ENCODE measurements at regions not wholly inside any gene's neighbourhood (a gene's known extent, or its start where the extent isn't known, plus 50 kb on each side); places are given as distances from the start of the nearest gene placed in this dataset.

DNA sequence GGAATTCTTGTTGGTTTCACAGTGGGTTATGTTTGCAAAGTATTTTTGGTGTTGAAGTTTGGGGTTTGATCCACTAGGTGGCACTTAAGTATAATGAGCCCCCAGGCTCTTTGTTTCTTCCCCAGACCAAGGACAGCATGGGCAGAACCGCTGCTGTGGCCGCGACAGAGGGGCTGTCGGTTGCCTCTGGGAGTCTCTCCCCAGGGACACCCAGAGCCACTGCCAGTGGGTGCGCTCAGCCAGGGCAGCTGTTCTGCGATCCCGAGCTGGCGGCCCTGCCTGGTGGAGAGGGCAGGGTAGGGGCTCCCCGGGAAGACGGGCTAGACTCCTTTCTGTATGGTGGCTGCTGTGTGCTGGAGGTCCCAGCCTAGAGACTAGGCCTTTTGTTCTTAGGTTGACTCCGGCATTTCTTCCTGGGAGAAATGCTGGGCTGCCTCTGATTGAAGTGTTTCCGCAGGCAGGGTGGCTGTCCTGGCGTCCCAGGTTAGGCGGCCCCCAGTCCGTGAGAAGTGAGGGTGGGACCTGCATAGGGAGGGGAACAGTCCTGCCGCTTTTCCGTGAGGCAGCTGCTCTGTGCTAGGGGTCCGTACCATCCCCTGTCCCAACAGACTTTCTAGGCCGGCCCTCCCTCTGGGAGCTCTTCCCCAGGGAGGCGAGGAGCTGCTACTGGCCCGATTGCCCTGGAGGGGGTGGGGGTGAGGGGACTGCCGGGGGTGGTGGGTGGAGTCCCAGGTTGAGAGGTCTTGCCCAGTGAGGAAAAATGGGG is 253.1 kb upstream of the PELI2 start:
- TF ChIP-seq ZNF274 (IDR thresholded peaks at IDR 0.05; ENCODE audit: low read depth, low read length): no peak
- no peak overlapping the region for H3K4me3 ChIP-seq (ENCODE audit: low read length)

- H3K4me3 ChIP-seq (ENCODE audit: low read length): no peak overlapping the region
- no peak for TF ChIP-seq ZNF274 (IDR thresholded peaks at IDR 0.05; ENCODE audit: low read depth, low read length)
Observed at GRCh38 chr14:55867311-55867710, 250.9 kb upstream of the PELI2 start.

DNA sequence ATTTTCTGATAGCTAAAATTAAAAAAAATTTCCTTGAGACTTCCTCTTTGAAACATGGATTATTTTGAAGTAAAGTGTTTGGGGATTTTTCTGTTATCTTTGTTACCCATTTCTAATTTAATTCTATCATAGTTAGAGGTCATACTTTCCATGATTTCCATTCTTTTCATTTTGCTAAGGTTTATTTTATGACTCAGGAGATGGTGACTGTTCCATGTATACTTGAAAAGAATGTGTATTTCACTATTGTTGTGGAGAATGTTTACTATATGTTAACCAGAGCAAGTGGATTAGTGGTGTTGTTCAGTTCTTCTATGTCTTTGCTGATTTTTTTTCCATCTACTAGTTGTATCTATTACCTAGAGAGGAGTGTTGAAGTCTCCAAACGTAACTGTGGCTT is 250.5 kb upstream of the PELI2 start:
- TF ChIP-seq ZNF274 (IDR thresholded peaks at IDR 0.05; ENCODE audit: low read depth, low read length): no peak
- H3K4me3 ChIP-seq (ENCODE audit: low read length): no peak overlapping the region

GRCh38 chr14:55869397-55870049 is 248.7 kb upstream of the PELI2 start:
- H3K4me3 ChIP-seq (ENCODE audit: low read length): no peak overlapping the region
- no peak for TF ChIP-seq ZNF274 (IDR thresholded peaks at IDR 0.05; ENCODE audit: low read depth, low read length)

DNA sequence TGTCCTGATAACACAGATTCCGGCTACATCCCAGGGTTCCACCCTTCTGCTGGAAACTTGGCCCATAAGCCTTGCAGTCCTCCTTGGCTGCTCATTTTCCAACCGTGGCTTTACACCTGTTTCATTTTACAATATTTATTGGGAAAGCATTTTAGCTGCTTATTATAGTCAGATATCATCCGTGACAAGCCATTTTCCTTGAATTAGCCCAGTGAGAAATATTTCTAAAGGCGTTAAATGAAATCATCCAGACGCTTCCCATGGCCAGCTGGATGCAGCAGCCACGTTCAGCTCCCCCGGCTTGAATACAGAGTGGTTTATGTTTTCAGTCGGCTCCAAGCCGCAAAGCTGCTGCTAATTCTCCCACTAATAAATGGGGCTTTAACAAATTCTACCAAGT is 245.0 kb upstream of the PELI2 start:
- TF ChIP-seq ZNF274 (IDR thresholded peaks at IDR 0.05; ENCODE audit: low read depth, low read length): no peak
- no peak overlapping the region for H3K4me3 ChIP-seq (ENCODE audit: low read length)

- TF ChIP-seq ZNF274 (IDR thresholded peaks at IDR 0.05; ENCODE audit: low read depth, low read length): no peak
- no peak overlapping the region for H3K4me3 ChIP-seq (ENCODE audit: low read length)
Observed at GRCh38 chr14:55874785-55875184, 243.4 kb upstream of the PELI2 start.

DNA sequence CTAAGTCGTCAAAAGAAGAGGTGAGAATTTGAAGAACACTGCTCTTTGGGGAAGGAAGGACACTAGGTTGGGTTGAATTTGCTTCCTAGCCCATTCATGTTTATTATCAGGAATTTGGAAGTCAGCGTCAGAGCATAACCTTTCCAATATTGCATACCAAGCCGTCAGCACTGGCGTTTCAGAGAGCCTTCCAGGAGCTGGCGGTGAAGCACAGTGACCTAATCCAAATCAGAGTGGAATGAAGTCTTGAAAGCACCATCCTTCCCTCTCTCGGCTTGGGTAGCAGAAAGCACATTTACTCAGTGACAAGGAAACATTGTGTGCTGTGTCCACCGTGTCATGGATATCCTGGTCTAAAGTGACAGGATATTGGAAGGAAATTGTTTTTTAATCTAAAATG is 240.3 kb upstream of the PELI2 start:
- no peak for TF ChIP-seq ZNF274 (IDR thresholded peaks at IDR 0.05; ENCODE audit: low read depth, low read length)
- H3K4me3 ChIP-seq (ENCODE audit: low read length): no peak overlapping the region

DNA sequence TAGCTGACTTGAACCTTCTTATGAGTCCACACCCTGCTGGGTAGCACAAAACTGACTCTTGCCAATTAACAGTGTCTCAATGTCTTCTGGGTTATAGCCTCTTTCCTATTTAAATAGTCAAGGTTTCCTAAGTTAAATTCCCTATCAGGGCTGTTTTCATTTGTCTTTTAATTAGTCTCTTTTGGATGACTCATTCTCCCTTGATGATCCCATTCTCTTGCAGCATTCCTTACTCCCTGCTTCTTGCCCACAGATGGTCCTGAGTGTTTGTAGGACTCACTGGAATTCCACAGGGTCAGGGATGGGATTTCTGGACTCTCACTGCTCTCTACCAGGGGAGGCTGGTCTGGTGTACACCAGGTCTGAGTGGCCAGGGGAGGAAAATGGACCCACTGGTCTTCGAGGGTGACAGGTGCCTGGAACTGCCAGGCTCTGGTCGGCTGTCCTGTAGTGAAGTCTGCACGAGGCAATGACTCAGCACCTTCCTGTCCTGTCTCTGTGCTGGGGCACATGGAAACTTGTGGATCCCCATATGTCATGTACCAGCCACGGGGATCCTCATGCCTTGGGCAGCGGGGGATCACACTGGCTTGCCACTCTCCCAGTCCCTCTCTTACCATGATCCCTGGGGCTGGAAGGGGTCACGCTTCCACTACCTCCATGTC is 236.5 kb upstream of the PELI2 start:
- H3K4me3 ChIP-seq (ENCODE audit: low read length): no peak overlapping the region
- TF ChIP-seq ZNF274 (IDR thresholded peaks at IDR 0.05; ENCODE audit: low read depth, low read length): no peak

GRCh38 chr14:55884819-55885218 is 233.4 kb upstream of the PELI2 start:
- TF ChIP-seq ZNF274 (IDR thresholded peaks at IDR 0.05; ENCODE audit: low read depth, low read length): no peak

DNA sequence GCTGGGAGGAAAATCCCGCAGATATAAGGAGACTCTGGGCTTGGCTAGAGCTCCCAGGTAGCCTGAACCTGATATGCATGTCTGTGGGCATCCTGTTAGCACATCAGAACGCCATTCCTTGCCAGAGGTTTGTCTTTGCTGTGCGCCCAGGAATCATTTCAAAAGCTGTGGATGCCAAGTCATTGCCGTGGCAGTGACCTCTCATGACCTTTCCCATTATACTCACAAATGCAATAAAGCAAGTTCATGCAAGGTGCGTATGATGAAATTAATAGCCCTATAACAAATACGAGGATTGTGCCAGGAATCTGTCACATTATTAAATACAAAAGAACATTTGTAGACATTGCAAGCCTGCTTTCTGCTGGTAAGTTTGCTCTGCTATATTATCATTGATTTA is 229.1 kb upstream of the PELI2 start:
- no peak for TF ChIP-seq ZNF274 (IDR thresholded peaks at IDR 0.05; ENCODE audit: low read depth, low read length)
- H3K4me3 ChIP-seq (ENCODE audit: low read length): no peak overlapping the region

More at GRCh38 chr14:55884819-55885218, 233.4 kb upstream of the PELI2 start:
- no peak overlapping the region for H3K4me3 ChIP-seq (ENCODE audit: low read length)

- TF ChIP-seq ZNF274 (IDR thresholded peaks at IDR 0.05; ENCODE audit: low read depth, low read length): no peak
- H3K4me3 ChIP-seq (ENCODE audit: low read length): no peak overlapping the region
Observed at GRCh38 chr14:55891692-55892091, 226.5 kb upstream of the PELI2 start.

- no peak for TF ChIP-seq ZNF274 (IDR thresholded peaks at IDR 0.05; ENCODE audit: low read depth, low read length)
- no peak overlapping the region for H3K4me3 ChIP-seq (ENCODE audit: low read length)
Observed at GRCh38 chr14:55892906-55893305, 225.3 kb upstream of the PELI2 start.

DNA sequence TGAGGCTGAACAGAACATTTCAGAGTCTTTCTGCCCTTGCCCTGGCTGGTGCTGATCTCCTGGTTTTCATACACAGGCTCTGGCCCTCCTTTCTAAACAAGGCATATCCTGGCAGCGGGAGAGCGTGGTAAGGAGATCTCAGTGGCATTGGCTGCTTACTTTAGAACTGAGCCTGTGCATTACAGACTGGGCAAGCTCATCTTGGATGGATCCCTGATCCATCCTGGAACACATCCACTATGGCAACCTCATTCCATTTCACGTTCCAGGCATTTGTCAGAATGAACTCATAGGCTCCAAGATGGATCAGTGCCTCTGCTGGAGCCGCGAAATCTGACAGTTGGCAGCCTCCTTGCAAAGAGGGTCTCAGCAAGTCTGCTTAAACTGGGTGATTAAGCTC is 224.5 kb upstream of the PELI2 start:
- H3K4me3 ChIP-seq (ENCODE audit: low read length): no peak overlapping the region
- TF ChIP-seq ZNF274 (IDR thresholded peaks at IDR 0.05; ENCODE audit: low read depth, low read length): no peak

- no peak overlapping the region for H3K4me3 ChIP-seq (ENCODE audit: low read length)
- TF ChIP-seq ZNF274 (IDR thresholded peaks at IDR 0.05; ENCODE audit: low read depth, low read length): no peak
Observed at GRCh38 chr14:55897031-55897430, 221.2 kb upstream of the PELI2 start.

DNA sequence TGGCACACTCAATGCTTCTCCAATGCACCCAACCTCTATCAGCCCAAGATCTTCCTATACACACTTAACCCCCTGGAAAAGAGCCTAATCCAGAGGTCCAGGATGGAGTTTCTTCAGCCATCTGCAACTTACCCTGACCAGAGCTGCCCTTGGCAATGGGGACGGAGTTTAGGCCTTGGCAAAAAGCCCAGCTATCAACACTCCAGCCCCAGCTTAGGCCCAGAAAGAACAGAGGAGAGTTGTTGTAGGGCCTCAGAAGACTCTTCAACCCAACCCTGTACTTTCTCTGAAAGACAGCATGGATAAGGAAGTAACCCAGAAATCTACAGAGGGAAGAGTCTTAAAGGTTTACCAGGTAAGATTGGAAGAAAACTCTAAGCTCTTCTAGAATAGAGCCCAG is 219.3 kb upstream of the PELI2 start:
- no peak for TF ChIP-seq ZNF274 (IDR thresholded peaks at IDR 0.05; ENCODE audit: low read depth, low read length)
- no peak overlapping the region for H3K4me3 ChIP-seq (ENCODE audit: low read length)
